ENCODE measurements at regions not wholly inside any gene's neighbourhood (a gene's known extent, or its start where the extent isn't known, plus 50 kb on each side); places are given as distances from the start of the nearest gene placed in this dataset.

- no peak for ATAC-seq
- WGBS (ENCODE audit: insufficient coverage, insufficient replicate concordance, low lambda C conversion rate, missing lambda C conversion rate) = 0% methylated on average over 2 of the region's 2 CpGs
- no peaks in the 10 kb centered on the region for H3K9me3 ChIP-seq (replicated peaks; ENCODE audit: control insufficient read depth, insufficient read depth, low read length)
- RAD21 ChIA-PET (ENCODE audit: unreplicated experiment) = no interaction called here
- H3K27ac ChIP-seq (ENCODE audit: control insufficient read depth, insufficient read depth) = no peak overlapping the region
- SMC1A ChIA-PET (ENCODE audit: uncharacterized antibody, unreplicated experiment) = no interaction called here
- BruUV-seq (replicated peaks) = no TSS peak
- no peaks in the 10 kb centered on the region for H4K20me1 ChIP-seq (ENCODE audit: control insufficient read depth, insufficient read depth)
- H3K9ac ChIP-seq (ENCODE audit: control insufficient read depth, insufficient read depth, low read length) = no peak overlapping the region
- no peaks in the 10 kb centered on the region for H3K4me1 ChIP-seq (ENCODE audit: control insufficient read depth, insufficient read depth, low read length)
- H3K4me3 ChIP-seq = no peak overlapping the region
- no peaks in the 10 kb centered on the region for H3K36me3 ChIP-seq (ENCODE audit: control insufficient read depth in 2 of 2, insufficient read depth in 2 of 2, low read length in 1 of 2)
- H2AFZ ChIP-seq (ENCODE audit: control insufficient read depth, low read depth, low read length) = no peak overlapping the region
- H3K79me2 ChIP-seq (ENCODE audit: control insufficient read depth, insufficient read depth, low read length) = no peaks in the 10 kb centered on the region
- intact Hi-C loops (cut with micrococcal nuclease; ENCODE audit: unreplicated experiment) (no loop called here), in situ Hi-C loops (cut with MboI) (no loop called here)
- CTCF ChIA-PET = no interaction called here
- DNase-seq (ENCODE audit: low read depth, low spot score) = no peak
- H3K4me2 ChIP-seq (ENCODE audit: control insufficient read depth, insufficient read depth) = no peak overlapping the region
- no peak for FAIRE-seq
- POLR2A ChIA-PET = no interaction called here
- no peaks in the 10 kb centered on the region for H3K27me3 ChIP-seq (replicated peaks in 1 of 2; ENCODE audit: control insufficient read depth in 2 of 2, insufficient read depth in 2 of 2, low read length in 1 of 2)
- TF ChIP-seq NBN (IDR thresholded peaks at IDR 0.05) (no peak), ZNF24 (IDR thresholded peaks at IDR 0.05) (no peak), HDAC2 (IDR thresholded peaks at IDR 0.05) (no peak), CREB1 (IDR thresholded peaks at IDR 0.05; ENCODE audit: low read depth) (no peak), POLR2AphosphoS5 (IDR thresholded peaks at IDR 0.05; ENCODE audit: low read length) (no peak), JUND (IDR thresholded peaks at IDR 0.05; ENCODE audit: low read depth, low read length) (no peak), BHLHE40 (IDR thresholded peaks at IDR 0.05; ENCODE audit: borderline replicate concordance in 1 of 2, low read depth in 2 of 2, low read length in 1 of 2) (no peak), CBX5 (IDR thresholded peaks at IDR 0.05; ENCODE audit: low read depth) (no peak), NR2C1 (IDR thresholded peaks at IDR 0.05) (no peak), NFYB (IDR thresholded peaks at IDR 0.05; ENCODE audit: insufficient read depth, low read depth, low read length) (no peak), SPI1 (IDR thresholded peaks at IDR 0.05; ENCODE audit: borderline replicate concordance, insufficient read depth, low read depth, low read length) (no peak), NRF1 (conservative IDR thresholded peaks at IDR 0.05; ENCODE audit: low read depth, low read length) (no peak)
- TF ChIP-seq, protein P1, sequence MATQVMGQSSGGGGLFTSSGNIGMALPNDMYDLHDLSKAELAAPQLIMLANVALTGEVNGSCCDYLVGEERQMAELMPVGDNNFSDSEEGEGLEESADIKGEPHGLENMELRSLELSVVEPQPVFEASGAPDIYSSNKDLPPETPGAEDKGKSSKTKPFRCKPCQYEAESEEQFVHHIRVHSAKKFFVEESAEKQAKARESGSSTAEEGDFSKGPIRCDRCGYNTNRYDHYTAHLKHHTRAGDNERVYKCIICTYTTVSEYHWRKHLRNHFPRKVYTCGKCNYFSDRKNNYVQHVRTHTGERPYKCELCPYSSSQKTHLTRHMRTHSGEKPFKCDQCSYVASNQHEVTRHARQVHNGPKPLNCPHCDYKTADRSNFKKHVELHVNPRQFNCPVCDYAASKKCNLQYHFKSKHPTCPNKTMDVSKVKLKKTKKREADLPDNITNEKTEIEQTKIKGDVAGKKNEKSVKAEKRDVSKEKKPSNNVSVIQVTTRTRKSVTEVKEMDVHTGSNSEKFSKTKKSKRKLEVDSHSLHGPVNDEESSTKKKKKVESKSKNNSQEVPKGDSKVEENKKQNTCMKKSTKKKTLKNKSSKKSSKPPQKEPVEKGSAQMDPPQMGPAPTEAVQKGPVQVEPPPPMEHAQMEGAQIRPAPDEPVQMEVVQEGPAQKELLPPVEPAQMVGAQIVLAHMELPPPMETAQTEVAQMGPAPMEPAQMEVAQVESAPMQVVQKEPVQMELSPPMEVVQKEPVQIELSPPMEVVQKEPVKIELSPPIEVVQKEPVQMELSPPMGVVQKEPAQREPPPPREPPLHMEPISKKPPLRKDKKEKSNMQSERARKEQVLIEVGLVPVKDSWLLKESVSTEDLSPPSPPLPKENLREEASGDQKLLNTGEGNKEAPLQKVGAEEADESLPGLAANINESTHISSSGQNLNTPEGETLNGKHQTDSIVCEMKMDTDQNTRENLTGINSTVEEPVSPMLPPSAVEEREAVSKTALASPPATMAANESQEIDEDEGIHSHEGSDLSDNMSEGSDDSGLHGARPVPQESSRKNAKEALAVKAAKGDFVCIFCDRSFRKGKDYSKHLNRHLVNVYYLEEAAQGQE (IDR thresholded peaks at IDR 0.05; ENCODE audit: low read depth, low read length) = no peak
- TF ChIP-seq, protein P2, sequence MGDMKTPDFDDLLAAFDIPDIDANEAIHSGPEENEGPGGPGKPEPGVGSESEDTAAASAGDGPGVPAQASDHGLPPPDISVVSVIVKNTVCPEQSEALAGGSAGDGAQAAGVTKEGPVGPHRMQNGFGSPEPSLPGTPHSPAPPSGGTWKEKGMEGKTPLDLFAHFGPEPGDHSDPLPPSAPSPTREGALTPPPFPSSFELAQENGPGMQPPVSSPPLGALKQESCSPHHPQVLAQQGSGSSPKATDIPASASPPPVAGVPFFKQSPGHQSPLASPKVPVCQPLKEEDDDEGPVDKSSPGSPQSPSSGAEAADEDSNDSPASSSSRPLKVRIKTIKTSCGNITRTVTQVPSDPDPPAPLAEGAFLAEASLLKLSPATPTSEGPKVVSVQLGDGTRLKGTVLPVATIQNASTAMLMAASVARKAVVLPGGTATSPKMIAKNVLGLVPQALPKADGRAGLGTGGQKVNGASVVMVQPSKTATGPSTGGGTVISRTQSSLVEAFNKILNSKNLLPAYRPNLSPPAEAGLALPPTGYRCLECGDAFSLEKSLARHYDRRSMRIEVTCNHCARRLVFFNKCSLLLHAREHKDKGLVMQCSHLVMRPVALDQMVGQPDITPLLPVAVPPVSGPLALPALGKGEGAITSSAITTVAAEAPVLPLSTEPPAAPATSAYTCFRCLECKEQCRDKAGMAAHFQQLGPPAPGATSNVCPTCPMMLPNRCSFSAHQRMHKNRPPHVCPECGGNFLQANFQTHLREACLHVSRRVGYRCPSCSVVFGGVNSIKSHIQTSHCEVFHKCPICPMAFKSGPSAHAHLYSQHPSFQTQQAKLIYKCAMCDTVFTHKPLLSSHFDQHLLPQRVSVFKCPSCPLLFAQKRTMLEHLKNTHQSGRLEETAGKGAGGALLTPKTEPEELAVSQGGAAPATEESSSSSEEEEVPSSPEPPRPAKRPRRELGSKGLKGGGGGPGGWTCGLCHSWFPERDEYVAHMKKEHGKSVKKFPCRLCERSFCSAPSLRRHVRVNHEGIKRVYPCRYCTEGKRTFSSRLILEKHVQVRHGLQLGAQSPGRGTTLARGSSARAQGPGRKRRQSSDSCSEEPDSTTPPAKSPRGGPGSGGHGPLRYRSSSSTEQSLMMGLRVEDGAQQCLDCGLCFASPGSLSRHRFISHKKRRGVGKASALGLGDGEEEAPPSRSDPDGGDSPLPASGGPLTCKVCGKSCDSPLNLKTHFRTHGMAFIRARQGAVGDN (IDR thresholded peaks at IDR 0.05) = no peak
These were observed 931.6 kb downstream of the OTOL1 start for GRCh38 chr3:162428192-162428591.
